ENCODE measurements at regions not wholly inside any gene's neighbourhood (a gene's known extent, or its start where the extent isn't known, plus 50 kb on each side); places are given as distances from the start of the nearest gene placed in this dataset.
"Not testable (repeated sequence)": the region's sequence is repeated elsewhere in the genome, so short reads cannot be mapped to it uniquely, and the experiment has no call there.

- Histone ChIP-seq H3K4me3 (ENCODE audit: insufficient read length, low read depth) (no peak overlapping the region), H3K9me3 (ENCODE audit: insufficient read depth, low read length) (no peaks in the 10 kb centered on the region), H3K27me3 (ENCODE audit: insufficient read depth, insufficient read length) (no peaks in the 10 kb centered on the region), H3K36me3 (ENCODE audit: insufficient read depth, insufficient read length, low read length) (no peaks in the 10 kb centered on the region), H3K4me1 (ENCODE audit: insufficient read depth, insufficient read length) (no peaks in the 10 kb centered on the region), H3K9ac (ENCODE audit: insufficient read length, low read depth) (no peak overlapping the region)
- no peak for DNase-seq (ENCODE audit: low read depth, low spot score)
- TF ChIP-seq YY1 (IDR thresholded peaks at IDR 0.05; ENCODE audit: insufficient read depth, insufficient read length) (no peak), SUZ12 (IDR thresholded peaks at IDR 0.05; ENCODE audit: extremely low read depth, insufficient read depth, insufficient read length) (no peak), ZNF274 (IDR thresholded peaks at IDR 0.05; ENCODE audit: low read depth, low read length) (no peak)
Measured at GRCh38 chr10:6713716-6714115, 133.6 kb upstream of the PRKCQ start.

GRCh38 chr10:6713120-6713519 lies 133.0 kb upstream of the PRKCQ start:
- H3K27me3 ChIP-seq (ENCODE audit: insufficient read depth, insufficient read length), result no peaks in the 10 kb centered on the region
- no peaks in the 10 kb centered on the region for H3K4me1 ChIP-seq (ENCODE audit: insufficient read depth, insufficient read length)
- H3K36me3 ChIP-seq (ENCODE audit: insufficient read depth, insufficient read length, low read length), result no peaks in the 10 kb centered on the region
- H3K4me3 ChIP-seq (ENCODE audit: insufficient read length, low read depth), result no peak overlapping the region
- no peak for DNase-seq (ENCODE audit: low read depth, low spot score)
- no peak overlapping the region for H3K9ac ChIP-seq (ENCODE audit: insufficient read length, low read depth)
- no peak for TF ChIP-seq SUZ12 (IDR thresholded peaks at IDR 0.05; ENCODE audit: extremely low read depth, insufficient read depth, insufficient read length)
- TF ChIP-seq ZNF274 (IDR thresholded peaks at IDR 0.05; ENCODE audit: low read depth, low read length), result no peak
- no peak for TF ChIP-seq YY1 (IDR thresholded peaks at IDR 0.05; ENCODE audit: insufficient read depth, insufficient read length)
- H3K9me3 ChIP-seq (ENCODE audit: insufficient read depth, low read length), result no peaks in the 10 kb centered on the region

GRCh38 chr10:6711881-6712280 lies 131.8 kb upstream of the PRKCQ start:
- no peak overlapping the region for H3K4me3 ChIP-seq (ENCODE audit: insufficient read length, low read depth)
- H3K9me3 ChIP-seq (ENCODE audit: insufficient read depth, low read length), result no peaks in the 10 kb centered on the region
- H3K36me3 ChIP-seq (ENCODE audit: insufficient read depth, insufficient read length, low read length), result no peaks in the 10 kb centered on the region
- no peak overlapping the region for H3K9ac ChIP-seq (ENCODE audit: insufficient read length, low read depth)
- H3K27me3 ChIP-seq (ENCODE audit: insufficient read depth, insufficient read length), result no peaks in the 10 kb centered on the region
- no peaks in the 10 kb centered on the region for H3K4me1 ChIP-seq (ENCODE audit: insufficient read depth, insufficient read length)
- no peak for DNase-seq (ENCODE audit: low read depth, low spot score)
- TF ChIP-seq YY1 (IDR thresholded peaks at IDR 0.05; ENCODE audit: insufficient read depth, insufficient read length) (no peak), SUZ12 (IDR thresholded peaks at IDR 0.05; ENCODE audit: extremely low read depth, insufficient read depth, insufficient read length) (no peak), ZNF274 (IDR thresholded peaks at IDR 0.05; ENCODE audit: low read depth, low read length) (no peak)

- Histone ChIP-seq H3K27me3 (ENCODE audit: insufficient read depth, insufficient read length) (no peaks in the 10 kb centered on the region), H3K9ac (ENCODE audit: insufficient read length, low read depth) (no peak overlapping the region), H3K9me3 (ENCODE audit: insufficient read depth, low read length) (no peaks in the 10 kb centered on the region), H3K4me3 (ENCODE audit: insufficient read length, low read depth) (no peak overlapping the region), H3K4me1 (ENCODE audit: insufficient read depth, insufficient read length) (no peaks in the 10 kb centered on the region), H3K36me3 (ENCODE audit: insufficient read depth, insufficient read length, low read length) (no peaks in the 10 kb centered on the region)
- TF ChIP-seq SUZ12 (IDR thresholded peaks at IDR 0.05; ENCODE audit: extremely low read depth, insufficient read depth, insufficient read length) (no peak), ZNF274 (IDR thresholded peaks at IDR 0.05; ENCODE audit: low read depth, low read length) (no peak), YY1 (IDR thresholded peaks at IDR 0.05; ENCODE audit: insufficient read depth, insufficient read length) (no peak)
- no peak for DNase-seq (ENCODE audit: low read depth, low spot score)
Measured at GRCh38 chr10:6711408-6711841, 131.3 kb upstream of the PRKCQ start.

- Histone ChIP-seq H3K4me1 (ENCODE audit: insufficient read depth, insufficient read length) (no peaks in the 10 kb centered on the region), H3K9ac (ENCODE audit: insufficient read length, low read depth) (no peak overlapping the region), H3K4me3 (ENCODE audit: insufficient read length, low read depth) (no peak overlapping the region), H3K36me3 (ENCODE audit: insufficient read depth, insufficient read length, low read length) (no peaks in the 10 kb centered on the region), H3K9me3 (ENCODE audit: insufficient read depth, low read length) (no peaks in the 10 kb centered on the region), H3K27me3 (ENCODE audit: insufficient read depth, insufficient read length) (no peaks in the 10 kb centered on the region)
- TF ChIP-seq ZNF274 (IDR thresholded peaks at IDR 0.05; ENCODE audit: low read depth, low read length), result no peak
- TF ChIP-seq YY1 (IDR thresholded peaks at IDR 0.05; ENCODE audit: insufficient read depth, insufficient read length), result no peak
- TF ChIP-seq SUZ12 (IDR thresholded peaks at IDR 0.05; ENCODE audit: extremely low read depth, insufficient read depth, insufficient read length), result no peak
- DNase-seq (ENCODE audit: low read depth, low spot score), result no peak
Measured at GRCh38 chr10:6707352-6707751, 127.3 kb upstream of the PRKCQ start.

GRCh38 chr10:6706725-6707124 lies 126.6 kb upstream of the PRKCQ start:
- Histone ChIP-seq H3K4me1 (ENCODE audit: insufficient read depth, insufficient read length) (no peaks in the 10 kb centered on the region), H3K27me3 (ENCODE audit: insufficient read depth, insufficient read length) (no peaks in the 10 kb centered on the region), H3K9me3 (ENCODE audit: insufficient read depth, low read length) (no peaks in the 10 kb centered on the region), H3K36me3 (ENCODE audit: insufficient read depth, insufficient read length, low read length) (no peaks in the 10 kb centered on the region), H3K4me3 (ENCODE audit: insufficient read length, low read depth) (no peak overlapping the region), H3K9ac (ENCODE audit: insufficient read length, low read depth) (no peak overlapping the region)
- TF ChIP-seq ZNF274 (IDR thresholded peaks at IDR 0.05; ENCODE audit: low read depth, low read length) (no peak), SUZ12 (IDR thresholded peaks at IDR 0.05; ENCODE audit: extremely low read depth, insufficient read depth, insufficient read length) (no peak)
- DNase-seq (ENCODE audit: low read depth, low spot score), result no peak

GRCh38 chr10:6704896-6705295 lies 124.8 kb upstream of the PRKCQ start:
- no peaks in the 10 kb centered on the region for H3K9me3 ChIP-seq (ENCODE audit: insufficient read depth, low read length)
- no peaks in the 10 kb centered on the region for H3K4me1 ChIP-seq (ENCODE audit: insufficient read depth, insufficient read length)
- H3K27me3 ChIP-seq (ENCODE audit: insufficient read depth, insufficient read length), result no peaks in the 10 kb centered on the region
- H3K4me3 ChIP-seq (ENCODE audit: insufficient read length, low read depth), result no peak overlapping the region
- H3K9ac ChIP-seq (ENCODE audit: insufficient read length, low read depth), result no peak overlapping the region
- TF ChIP-seq ZNF274 (IDR thresholded peaks at IDR 0.05; ENCODE audit: low read depth, low read length), result no peak
- no peak for DNase-seq (ENCODE audit: low read depth, low spot score)
- H3K36me3 ChIP-seq (ENCODE audit: insufficient read depth, insufficient read length, low read length), result no peaks in the 10 kb centered on the region

- not testable (repeated sequence) for H3K9ac ChIP-seq (ENCODE audit: insufficient read length, low read depth); H3K27me3 ChIP-seq (ENCODE audit: insufficient read depth, insufficient read length); H3K4me1 ChIP-seq (ENCODE audit: insufficient read depth, insufficient read length); H3K4me3 ChIP-seq (ENCODE audit: insufficient read length, low read depth); H3K36me3 ChIP-seq (ENCODE audit: insufficient read depth, insufficient read length, low read length); DNase-seq (ENCODE audit: low read depth, low spot score); H3K9me3 ChIP-seq (ENCODE audit: insufficient read depth, low read length)
Measured at GRCh38 chr10:6702833-6703232, 122.8 kb upstream of the PRKCQ start.

All from NT2/D1 (cell line).